NCI-H1417 treated with DMSO at 0.1 percent for 48 hours (cell line): ENCODE measurements at regions not wholly inside any gene's neighbourhood (a gene's known extent, or its start where the extent isn't known, plus 50 kb on each side); places are given as distances from the start of the nearest gene placed in this dataset.
"Not testable (repeated sequence)": the region's sequence is repeated elsewhere in the genome, so short reads cannot be mapped to it uniquely, and the experiment has no call there.

Source experiments
- DNase-seq: peaks from one replicate; lab custom pipeline; 2025; lab: John Stamatoyannopoulos, UW

DNA sequence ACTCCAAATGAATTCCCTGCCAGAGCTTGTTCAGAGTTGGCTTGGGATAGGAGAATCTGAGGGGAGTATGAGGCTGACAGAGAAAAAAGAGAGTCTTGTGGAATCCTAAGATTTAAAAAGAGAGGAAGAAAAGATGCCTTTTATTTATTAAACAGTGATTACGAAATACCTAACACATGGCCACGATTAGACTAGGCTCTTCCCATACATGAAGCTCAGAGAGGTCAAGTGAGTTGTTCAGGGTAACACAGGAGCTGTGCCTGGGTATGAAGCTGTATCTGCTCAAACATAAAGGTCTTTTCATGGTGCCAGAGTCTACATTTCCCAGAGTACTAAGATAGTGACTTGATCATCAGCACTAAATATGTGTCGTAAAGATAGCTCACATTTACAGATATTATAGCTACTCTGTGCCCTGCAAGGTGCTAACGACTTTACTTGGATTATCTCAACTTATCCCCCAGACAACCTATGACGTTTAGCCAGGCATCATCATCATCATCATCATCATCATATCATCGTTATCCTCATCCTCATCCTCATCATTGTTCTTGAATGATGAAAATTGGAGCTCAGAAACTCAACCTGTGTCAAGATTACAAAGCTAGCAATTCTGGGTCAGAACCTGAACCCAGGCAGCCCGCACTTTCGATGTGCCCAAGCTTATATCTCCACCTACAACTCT, 500.8 kb downstream of the NPIPA7 start:
- DNase-seq: no peak

DNA sequence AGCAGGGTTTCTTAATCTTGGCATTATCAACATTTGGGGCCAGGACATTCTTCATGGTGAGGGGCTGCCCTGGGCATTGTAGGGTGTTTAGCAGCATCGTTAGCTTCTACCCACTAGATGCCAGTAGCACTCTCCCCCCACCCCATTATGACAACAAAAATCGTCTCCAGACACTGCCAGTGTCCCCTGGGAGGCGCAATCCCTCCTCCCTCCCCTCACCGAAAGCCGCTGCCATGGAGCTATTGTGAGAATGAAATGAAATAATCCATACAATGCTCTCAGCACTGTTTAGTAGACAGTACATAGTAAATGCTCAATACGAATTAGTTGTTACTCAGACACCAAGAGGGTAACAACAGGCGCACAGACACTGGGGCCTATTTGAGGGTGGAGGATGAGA, 502.9 kb downstream of the NPIPA7 start:
- DNase-seq: no peak

DNA sequence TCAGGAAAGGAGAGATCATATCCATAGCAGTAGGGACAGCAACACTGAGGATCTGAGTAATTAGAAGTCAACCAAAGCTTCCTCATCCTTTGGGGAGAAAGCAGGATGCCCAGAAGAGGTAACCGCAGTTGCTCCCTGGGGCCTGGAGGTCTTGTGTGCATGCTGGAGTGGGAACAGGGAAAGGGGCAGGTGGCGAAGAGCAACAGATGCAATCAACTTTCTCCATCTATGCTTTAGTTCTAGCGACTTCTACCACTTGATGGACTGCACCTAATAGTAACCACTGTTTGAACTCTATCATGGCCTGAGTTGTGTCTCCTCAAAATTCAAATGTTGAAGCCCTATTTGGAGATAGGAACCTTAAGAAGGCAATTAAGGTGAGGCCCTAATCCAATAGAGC, 503.8 kb downstream of the NPIPA7 start:
- DNase-seq: no peak

DNA sequence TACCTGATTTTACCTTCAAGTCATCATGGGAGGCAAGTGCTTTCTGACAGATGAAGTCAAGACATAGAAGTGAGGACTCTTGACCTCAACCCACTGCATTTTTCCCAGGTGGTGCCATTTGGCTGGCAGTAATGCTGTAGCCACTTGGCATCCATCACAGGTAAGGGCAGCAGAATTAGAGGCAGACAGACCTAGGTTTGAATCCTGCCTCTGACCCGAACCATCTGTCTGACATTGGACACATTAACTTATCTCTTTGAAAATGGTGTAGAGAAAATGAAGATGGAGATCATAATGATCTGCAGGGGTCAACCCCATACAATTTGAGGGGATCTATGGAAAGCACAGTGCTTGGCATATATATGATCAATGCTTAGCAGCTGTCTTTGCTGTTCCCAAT, 505.5 kb downstream of the NPIPA7 start:
- DNase-seq: no peak

DNA sequence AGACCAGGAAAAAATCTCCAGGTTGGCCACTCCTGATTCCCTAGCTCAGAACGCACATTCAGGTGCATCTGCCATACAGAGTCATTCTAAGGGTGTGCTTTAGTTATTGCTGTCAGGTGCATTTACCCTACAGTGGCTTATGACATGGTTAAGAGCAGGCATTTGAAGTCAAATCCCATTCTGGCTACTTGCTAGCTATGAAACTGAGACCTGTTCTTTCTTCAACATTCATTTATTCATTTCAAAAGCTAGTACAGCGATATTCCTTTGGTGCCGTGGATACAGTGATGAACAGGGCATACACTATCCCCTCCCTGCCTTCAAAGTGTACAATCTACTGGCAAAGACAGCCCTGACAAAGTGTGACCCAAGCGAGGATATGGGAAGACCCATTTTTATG, 508.3 kb downstream of the NPIPA7 start:
- no peak for DNase-seq

DNA sequence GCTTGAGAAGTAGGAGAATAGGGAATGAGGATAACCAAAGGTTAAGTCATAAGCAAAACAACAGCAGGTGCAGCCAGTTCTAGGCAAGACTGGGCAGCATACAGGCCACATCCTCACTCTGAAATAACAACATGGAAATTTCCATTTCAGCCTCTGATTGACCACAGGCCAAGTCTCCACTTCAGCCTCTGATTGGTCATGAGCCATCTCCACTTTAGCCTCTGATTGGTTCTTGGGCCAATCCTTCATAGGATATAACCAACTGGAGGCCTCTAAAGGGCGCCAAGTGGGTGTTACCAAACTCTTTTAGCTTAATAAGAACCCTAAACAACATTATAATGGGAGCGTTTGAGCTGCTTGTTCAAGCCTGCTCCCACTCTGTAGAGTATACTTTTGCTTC, 512.0 kb downstream of the NPIPA7 start:
- DNase-seq: no peak

DNA sequence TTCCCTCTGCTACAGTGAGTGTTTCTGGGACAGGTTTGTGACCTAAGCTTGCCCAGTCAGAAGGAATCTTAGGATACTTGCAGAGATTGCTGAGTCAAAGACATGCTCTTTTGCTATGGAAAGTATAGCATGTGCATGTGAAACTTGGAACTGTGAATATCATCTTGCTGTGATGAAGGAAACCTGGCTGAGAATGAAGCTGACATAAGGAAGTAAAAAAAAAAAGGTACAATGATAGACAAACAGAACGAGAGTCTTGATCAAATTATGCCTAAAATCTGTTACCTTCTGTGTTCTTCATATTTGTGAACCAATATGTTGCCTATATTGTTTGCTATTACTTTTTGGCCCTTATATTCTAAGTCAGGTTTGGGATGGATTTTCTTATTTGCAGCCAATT, 525.7 kb downstream of the NPIPA7 start:
- DNase-seq: no peak

DNA sequence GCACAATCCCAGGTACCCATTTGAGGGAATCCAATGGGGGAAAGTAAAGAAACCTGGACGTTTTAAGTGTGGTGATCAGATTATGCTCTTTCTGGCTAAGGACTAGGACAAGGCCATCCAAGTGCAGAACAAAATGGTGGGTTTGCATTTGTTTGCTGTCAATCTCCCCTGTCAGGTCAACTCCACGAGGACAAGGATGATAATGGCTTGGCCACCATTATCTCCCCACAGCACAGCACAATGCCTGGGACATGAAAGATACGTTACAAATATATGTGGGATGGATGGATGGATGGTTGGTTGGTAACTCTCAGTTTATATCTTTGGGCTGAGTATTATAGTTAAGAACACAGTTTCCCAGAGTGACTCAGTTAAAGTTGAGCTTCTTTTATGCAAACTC, 526.9 kb downstream of the NPIPA7 start:
- DNase-seq: no peak

DNA sequence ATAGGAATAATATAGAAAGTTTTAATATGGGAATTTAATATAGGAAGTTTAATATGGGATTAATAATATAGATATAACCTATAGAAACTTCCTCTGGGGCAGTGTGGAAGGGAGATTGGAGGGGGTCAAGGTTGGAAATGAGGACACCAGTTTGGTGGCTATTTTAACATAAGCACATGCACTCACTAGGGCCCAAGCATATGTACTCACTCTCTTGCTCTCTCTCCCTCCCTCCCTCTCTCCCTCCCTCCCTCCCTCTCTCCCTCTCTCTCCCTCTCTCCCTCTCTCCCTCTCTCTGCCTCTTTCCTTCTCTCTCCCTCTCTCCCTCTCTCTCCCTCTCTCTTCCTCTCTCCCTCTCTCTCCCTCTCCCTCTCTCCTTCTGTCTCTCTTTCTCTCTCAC, 528.1 kb downstream of the NPIPA7 start:
- DNase-seq: no peak

DNA sequence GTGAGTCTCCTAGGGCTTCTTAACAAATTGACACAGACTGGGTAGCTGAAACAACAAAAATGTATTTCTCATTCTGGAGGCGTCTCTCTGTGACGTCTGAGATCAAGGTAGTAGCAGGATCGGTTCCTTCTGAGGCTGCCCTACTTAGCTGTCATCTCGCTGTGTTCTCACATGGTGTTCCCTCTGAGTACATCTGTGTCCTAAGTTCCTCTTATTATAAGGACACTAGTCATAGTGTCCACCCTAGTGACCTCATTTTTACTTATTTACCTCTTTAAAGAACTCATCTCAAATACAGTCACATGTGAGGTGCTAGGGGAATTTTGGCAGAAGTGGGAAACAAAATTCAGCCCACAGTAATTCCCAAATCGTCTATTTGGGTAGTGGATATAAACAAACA, 529.1 kb downstream of the NPIPA7 start:
- no peak for DNase-seq

DNA sequence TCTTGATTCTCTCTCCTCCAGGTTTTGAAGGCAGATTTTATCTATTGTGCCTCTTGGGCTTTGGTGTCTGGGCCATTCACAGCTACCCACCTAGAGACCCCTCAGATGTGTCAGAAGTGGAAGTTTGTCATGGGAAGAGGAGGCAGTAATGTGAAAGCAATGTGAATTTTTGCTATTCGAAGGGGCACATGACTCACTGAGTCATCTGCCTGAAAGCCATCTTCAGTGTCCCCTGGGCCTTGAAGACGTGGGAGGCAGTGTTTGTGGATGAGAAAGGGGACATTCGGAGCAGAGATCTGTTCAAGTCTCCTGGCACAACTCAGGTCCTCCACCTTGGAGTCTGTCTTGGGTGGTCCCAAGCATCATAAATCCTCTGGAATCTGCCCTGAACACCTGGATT, 530.2 kb downstream of the NPIPA7 start:
- DNase-seq: no peak

DNA sequence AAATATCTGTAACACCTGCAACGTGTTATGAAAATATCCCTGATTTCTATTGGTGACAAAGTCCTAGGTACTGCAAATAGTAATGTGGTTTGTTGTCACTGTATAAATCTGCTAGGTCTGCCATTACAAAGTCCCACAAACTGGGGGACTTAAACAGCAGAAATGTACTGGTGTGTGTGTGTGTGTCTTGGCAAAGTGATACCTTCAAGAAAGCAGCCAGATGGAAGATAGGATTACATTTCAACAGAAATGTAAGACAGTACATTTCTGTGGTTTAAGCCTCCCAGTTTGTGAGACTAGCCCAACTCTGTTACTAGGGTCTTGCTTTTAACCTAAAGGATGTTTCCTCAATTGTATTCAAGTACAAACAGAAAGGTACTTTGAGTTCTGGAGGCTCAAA, 531.7 kb downstream of the NPIPA7 start:
- DNase-seq: no peak

DNA sequence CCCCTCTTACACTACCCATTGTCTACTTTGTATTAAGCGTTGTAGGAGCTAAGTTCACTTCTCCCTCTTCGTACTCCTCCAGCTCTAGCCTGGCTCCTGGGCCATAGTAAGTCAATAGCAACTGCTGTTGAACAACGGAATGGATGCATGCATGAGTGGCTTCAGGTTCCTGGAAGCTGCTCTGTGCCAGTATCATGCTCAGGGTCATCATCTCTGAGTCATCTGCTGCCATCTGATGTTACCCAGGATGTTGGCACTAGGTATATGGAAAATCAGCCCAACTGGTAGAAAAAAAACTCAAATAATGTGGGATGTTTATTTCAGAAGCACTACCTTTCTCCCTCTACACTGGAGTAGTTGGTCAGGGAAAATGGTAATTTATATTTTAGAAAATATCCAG, 536.8 kb downstream of the NPIPA7 start:
- no peak for DNase-seq

DNA sequence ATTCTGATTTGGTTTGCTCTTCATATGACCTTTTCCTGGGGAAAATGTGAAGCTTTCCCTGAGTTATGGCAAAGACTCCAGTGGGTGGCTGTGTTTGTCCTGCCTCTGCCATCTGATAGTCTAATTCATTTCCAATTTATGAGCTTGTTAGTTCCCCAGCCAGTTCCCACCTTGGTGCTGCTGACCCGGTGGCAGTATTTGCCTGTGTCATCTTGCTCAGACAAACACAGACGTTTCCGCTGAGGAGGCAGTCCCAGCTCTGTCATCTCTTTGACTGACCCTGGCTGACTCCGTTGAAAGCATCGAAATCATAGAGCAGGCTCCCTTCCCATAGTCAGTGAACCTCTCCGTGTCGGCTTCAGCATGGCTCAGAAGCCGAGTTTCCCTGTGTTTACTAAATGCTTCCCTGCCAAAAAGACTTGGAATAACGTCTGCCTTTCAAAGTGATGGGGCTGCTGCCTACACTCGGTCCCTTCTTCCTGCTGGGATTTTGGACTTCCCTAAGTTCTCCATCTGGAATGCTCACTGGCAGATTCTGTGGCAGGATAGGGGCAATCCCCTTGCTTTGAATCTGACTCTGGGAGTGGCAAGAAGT, 538.3 kb downstream of the NPIPA7 start:
- no peak for DNase-seq

DNA sequence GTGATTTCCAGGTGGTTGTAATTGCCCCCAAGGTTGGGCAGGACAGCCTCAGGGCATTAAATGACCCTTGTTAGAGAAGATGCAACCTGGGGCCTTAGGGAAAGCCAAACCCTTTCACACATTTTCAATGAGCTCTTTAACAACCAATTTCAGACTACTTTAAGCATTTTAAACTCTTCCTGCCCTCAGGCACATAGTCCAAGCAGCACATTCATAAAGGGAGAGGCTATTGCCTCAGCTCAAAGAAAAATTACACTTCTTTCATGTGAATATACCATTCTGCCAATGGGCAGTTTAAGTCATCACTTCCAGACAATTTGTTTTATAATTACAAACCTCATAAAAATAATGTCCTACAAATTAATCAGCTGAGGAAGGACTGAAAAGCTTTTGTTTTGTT, 544.5 kb downstream of the NPIPA7 start:
- no peak for DNase-seq

DNA sequence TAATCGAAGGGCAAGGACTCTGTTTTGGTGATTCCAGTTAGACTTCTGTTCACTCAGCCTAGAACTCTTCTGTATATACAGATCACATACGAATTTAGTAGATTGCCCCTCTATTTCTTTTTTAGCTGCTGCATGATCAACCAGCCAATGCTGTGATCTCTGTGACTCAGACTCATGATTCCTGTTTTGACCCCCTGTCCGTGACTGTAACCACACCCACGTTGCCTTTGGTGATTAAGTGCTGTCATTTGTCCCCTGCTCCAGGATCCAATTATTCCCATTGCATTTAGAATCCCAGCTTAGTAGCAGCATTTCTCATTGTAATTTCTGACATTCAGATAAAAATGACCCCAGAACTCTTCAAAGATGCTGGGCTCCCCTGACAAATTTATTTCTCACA, 545.7 kb downstream of the NPIPA7 start:
- DNase-seq: no peak

DNA sequence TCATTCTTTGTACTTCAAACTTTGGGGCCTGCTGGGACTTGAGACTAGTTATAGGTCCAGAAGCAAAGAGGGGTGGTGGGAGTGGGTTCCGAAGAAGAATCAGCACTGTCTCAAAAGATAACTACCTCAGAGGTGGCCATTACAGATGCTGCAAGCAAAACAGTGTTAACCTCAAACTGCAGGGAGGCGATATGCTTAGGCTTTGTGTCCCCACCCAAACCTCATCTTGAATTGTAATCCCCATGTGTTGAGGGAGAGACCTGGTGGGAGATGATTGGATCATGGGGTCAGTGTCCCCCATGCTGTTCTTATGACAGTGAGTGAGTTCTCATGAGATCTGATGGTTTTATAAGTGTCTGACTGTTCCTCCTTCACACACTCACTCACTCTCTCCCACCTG, 545.3 kb downstream of the XYLT1 start:
- DNase-seq: no peak

DNA sequence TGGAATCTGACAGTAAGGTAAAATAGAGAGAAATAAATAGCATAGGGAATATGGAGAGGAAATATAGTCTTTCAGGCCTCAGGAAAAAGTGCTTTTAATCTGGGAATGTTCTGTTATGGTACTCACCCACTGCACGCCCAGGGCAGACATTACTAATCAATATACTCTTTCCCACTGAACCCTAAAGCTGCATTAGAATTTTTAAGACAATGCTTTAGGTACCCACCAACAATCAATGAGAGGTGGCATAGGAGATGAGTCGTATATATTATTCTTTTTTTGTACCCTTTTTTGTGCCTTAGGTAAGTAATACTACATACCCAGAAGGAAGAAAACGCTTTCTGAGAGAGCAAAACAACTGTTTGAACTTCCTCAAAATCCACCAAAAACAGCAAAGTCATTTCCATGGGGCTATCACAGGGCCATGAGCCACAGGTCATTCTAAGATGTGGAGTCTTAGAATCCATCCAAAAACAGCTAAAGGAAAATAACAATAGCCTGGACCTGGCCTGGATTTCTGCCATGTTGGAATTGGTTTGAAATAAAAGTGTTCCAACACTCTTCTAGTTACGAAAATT, 542.1 kb downstream of the XYLT1 start:
- DNase-seq: no peak

DNA sequence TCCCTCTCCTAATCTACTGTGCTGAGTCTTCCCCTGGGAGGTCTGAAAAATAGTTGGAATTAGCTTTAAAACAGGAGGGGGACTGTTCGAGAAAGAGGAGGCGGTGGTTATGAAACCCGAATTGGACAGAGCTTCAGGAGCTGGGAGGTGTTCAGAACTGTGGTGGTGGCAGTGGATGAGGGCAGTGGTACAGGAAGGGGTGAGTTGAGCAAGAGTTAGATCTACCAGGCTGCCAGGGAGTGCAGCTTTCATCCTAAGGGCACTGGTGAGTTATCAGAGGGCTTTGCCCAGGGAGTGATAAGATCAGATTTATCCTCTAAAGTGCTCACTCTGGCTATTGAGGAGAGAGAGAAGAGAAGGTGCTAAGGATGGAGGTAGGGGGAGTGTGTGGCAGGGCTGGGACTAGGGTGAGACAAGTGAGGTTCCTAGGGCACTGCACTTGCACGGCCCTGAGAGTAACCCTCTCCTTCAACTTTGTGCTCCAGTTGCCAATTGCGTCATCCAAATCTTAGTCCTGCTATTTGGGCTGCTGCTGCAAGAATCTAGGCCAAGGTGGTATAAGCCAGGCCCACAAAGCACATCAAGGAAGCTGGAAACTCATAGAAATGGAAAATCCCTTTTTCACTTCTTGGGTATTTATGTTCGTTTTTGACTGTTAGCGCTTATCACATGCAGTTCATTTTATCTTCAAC, 540.3 kb downstream of the XYLT1 start:
- DNase-seq: no peak

DNA sequence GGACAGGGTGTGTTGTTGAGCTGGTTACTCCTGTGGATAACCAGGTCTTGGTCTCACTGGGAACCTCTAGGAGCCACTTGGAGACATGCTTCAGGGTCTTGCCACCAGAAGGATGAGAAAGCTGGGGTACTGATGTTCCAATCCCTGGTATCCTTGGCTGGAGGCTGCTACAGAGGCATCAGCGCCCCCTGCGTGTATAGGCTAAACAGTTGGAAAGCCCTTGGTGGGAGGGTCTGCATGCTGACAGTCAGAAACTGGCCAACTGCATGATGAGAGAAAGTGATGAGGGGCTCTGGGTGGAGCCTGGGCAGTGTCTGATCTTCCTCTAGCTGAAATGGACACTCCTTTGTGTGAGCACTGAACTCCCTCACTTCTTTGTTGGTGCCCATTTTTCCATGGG, 536.9 kb downstream of the XYLT1 start:
- DNase-seq: no peak

DNA sequence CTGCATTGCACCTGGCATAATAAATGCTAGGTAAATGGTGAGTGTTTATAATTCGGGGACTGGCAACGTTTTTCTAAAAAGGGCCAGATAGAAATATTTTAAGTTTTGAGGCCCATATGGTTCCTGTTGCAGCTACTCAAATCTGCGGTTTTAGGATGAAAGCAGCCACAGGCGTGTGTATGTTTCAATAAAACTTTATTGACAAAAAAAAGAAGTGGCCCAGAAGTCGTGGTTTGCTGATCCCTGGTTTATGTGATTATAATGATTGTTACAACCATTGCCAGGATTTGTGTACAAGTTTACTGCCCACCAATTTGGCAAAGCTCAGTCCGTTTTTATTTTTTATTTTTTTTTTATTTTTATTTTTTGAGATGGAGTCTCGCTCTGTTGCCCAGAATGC, 536.1 kb downstream of the XYLT1 start:
- DNase-seq: no peak

DNA sequence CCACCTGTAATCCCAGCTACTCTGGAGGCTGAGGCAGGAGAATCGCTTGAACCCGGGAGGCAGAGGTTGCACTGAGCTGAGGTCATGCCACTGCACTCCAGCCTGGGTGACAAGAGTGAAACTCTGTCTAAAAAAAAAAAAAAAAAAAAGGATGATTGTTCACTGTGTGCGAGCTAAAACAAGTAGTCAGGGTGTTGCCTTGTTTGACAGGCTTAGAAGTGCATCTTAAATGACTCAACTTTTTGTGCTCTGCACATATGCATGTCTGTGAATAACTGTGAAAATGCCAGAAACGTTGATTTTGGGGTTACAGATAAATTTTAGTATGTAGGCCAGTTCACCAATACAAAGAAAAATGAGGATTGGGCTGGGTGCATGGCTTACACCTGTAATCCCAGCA, 534.9 kb downstream of the XYLT1 start:
- not testable (repeated sequence) for DNase-seq

DNA sequence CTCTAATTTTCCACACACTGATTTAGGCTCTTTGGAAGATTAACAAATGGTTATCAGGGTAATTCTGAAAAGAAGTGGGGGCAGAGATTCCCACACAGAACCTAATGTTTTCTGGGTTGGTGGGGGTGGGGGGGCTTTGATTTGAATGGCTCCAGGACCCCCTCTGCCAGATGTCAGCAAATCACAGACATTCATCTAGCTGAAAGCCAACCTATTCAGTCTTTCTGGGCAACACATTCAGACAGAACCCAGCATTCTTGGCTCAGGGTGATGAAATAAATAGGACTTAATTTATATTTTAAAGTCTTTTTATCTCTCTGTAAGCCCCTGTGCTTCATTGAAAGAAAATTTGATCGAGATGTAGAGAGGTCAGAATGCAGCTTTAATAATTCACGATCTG, 533.2 kb downstream of the XYLT1 start:
- no peak for DNase-seq
